Large intestine (tissue), 3 donors: ENCODE measurements at regions not wholly inside any gene's neighbourhood (a gene's known extent, or its start where the extent isn't known, plus 50 kb on each side); places are given as distances from the start of the nearest gene placed in this dataset.

ENCODE experiments used
- DNase-seq, 2 donors: peaks; one replicate each; pipeline versions ENCODE4 v3.0.0 to v3.0.0-alpha.2; 2013
- H3K27ac ChIP-seq: one replicate; pipeline ENCODE4 v1.5.1; 2013; ENCODE audit warnings: low read length
- H3K27me3 ChIP-seq: 2 replicates; pipeline ENCODE4 v1.6.1; 2013; ENCODE audit warnings: low read length; ENCODE audit not compliant: control insufficient read depth, insufficient read depth
- H3K36me3 ChIP-seq: 2 replicates; pipeline ENCODE4 v1.6.1; 2013; ENCODE audit warnings: low read length; ENCODE audit not compliant: control insufficient read depth, insufficient read depth
- H3K4me1 ChIP-seq: one replicate; pipeline ENCODE4 v1.6.1; 2013; ENCODE audit warnings: low read length; ENCODE audit not compliant: control insufficient read depth, insufficient read depth
- H3K4me3 ChIP-seq: one replicate; pipeline ENCODE4 v1.5.1; 2013; ENCODE audit warnings: low read length
- H3K9me3 ChIP-seq: one replicate; pipeline ENCODE4 v1.6.1; 2013; ENCODE audit warnings: mild to moderate bottlenecking, low read depth, low read length, moderate library complexity; ENCODE audit not compliant: control insufficient read depth
- WGBS: methylation state at CpG from one replicate; pipeline ENCODE4 v1.1.5; 2013; ENCODE audit warnings: low lambda C conversion rate; ENCODE audit not compliant: insufficient coverage; 5-methylcytosine and 5-hydroxymethylcytosine counted together

DNA sequence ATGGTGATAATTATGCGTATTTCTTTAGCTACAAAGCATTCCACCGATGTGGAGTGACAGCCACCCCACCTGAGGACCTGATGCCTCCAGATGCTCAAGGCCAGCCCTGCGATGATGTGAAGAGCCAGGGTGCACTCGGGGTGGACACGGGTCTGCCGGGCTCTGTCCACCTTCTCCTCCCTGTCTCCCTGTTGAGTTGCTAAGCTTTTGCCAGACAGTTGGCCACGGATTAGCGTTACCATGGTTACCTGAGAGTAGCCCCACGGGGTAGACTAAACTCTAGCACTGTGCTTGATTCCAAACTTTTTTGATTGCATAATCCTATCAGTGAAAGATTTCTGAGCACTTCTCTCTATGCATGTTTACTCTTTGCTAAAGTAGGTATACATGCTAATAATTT, 86.2 kb downstream of the SMIM21 start:
- no CpG with 5 or more reads among the region's 9 CpGs for WGBS

GRCh38 chr18:75339936-75340605, 87.4 kb downstream of the SMIM21 start:
- 95% methylated on average over 4 of the region's 21 CpGs for WGBS
- Histone ChIP-seq H3K9me3 (no peaks in the 10 kb centered on the region), H3K27me3 (no peaks in the 10 kb centered on the region), H3K36me3 (no peaks in the 10 kb centered on the region), H3K4me3 (no peak overlapping the region), H3K27ac (no peak overlapping the region), H3K4me1 (no peaks in the 10 kb centered on the region)
- DNase-seq, result no peak

More for the DNA sequence above, 86.2 kb downstream of the SMIM21 start:
- no peaks in the 10 kb centered on the region for H3K9me3 ChIP-seq
- H3K4me3 ChIP-seq, result no peak overlapping the region
- no peak for DNase-seq
- H3K36me3 ChIP-seq, result no peaks in the 10 kb centered on the region
- no peaks in the 10 kb centered on the region for H3K27me3 ChIP-seq
- no peak overlapping the region for H3K27ac ChIP-seq
- no peaks in the 10 kb centered on the region for H3K4me1 ChIP-seq
